Kidney (tissue), 13 donors: ENCODE measurements at regions not wholly inside any gene's neighbourhood (a gene's known extent, or its start where the extent isn't known, plus 50 kb on each side); places are given as distances from the start of the nearest gene placed in this dataset.
"Not testable (repeated sequence)": the region's sequence is repeated elsewhere in the genome, so short reads cannot be mapped to it uniquely, and the experiment has no call there.

Experiments used
- DNase-seq, 5 donors: peaks; one replicate each; pipeline ENCODE4 v3.0.0-alpha.2; 2013 to 2020
- FAIRE-seq: peaks from 2 replicates; lab custom pipeline; 2012; peaks lifted over from hg19 to GRCh38; lab: Jason Lieb, UNC
- H3K27ac ChIP-seq, 2 donors: one replicate each; pipeline ENCODE4 v1.7.0; 2013; ENCODE audit warnings: low read depth in 2 of 2, low read length in 2 of 2, inconsistent platforms in 1 of 2
- H3K27me3 ChIP-seq: one replicate; pipeline ENCODE4 v1.7.1; 2013; ENCODE audit warnings: low read length, inconsistent platforms; ENCODE audit not compliant: control insufficient read depth, insufficient read depth
- H3K36me3 ChIP-seq, 3 donors: one replicate each; pipeline versions ENCODE4 v1.7.0 to v1.7.1; 2013; ENCODE audit warnings: low read length in 3 of 3, control low read depth in 1 of 3, inconsistent platforms in 1 of 3; ENCODE audit not compliant: insufficient read depth in 3 of 3, control insufficient read depth in 2 of 3
- H3K4me1 ChIP-seq, 3 donors: one replicate each; pipeline versions ENCODE4 v1.7.0 to v1.7.1; 2013; ENCODE audit warnings: low read length in 3 of 3, inconsistent platforms in 1 of 3, low read depth in 1 of 3; ENCODE audit not compliant: control insufficient read depth in 2 of 3, insufficient read depth in 2 of 3
- H3K4me3 ChIP-seq, 3 donors: one replicate each; pipeline versions ENCODE4 v1.7.0 to v1.8.1; 2013; ENCODE audit warnings: low read length in 3 of 3, control low read depth in 1 of 3, inconsistent platforms in 1 of 3
- H3K9ac ChIP-seq, 3 donors: one replicate each; pipeline versions ENCODE4 v1.7.0 to v1.7.1; 2013; ENCODE audit warnings: low read length in 3 of 3, control low read depth in 1 of 3, inconsistent platforms in 1 of 3
- H3K9me3 ChIP-seq, 3 donors: one replicate each; pipeline versions ENCODE4 v1.7.0 to v1.7.1; 2013; ENCODE audit warnings: low read length in 3 of 3, control low read depth in 1 of 3, inconsistent platforms in 1 of 3; ENCODE audit not compliant: control insufficient read depth in 2 of 3, insufficient read depth in 1 of 3
- CTCF ChIP-seq: IDR thresholded peaks from 3 replicates; pipeline ENCODE4 v1.5.1; 2012; ENCODE audit warnings: mild to moderate bottlenecking, moderate library complexity, borderline replicate concordance; ENCODE audit not compliant: insufficient read depth; ENCODE audit errors: extremely low read depth
- intact Hi-C: fragments of 100-400 bp; cut with DNase I; formaldehyde crosslinking; loops from one replicate; pipeline ENCODE4 v1.11.1; 2022
- donor health status: control.
- donor health status: control.
- donor health status: control.
- donor health status: control.
- donor health status: control.
- donor health status: DM: yes; HTN: yes; CAD: no.
- donor health status: Normal renal cell carcinoma (clear cell type).

- no peaks in the 10 kb centered on the region for H3K27me3 ChIP-seq
- no peaks in the 10 kb centered on the region for H3K36me3 ChIP-seq
- no peaks in the 10 kb centered on the region for H3K9me3 ChIP-seq
- intact Hi-C loops = no loop called here
- H3K4me3 ChIP-seq = no peak overlapping the region
- FAIRE-seq (no peak), DNase-seq (no peak)
- H3K27ac ChIP-seq = no peak overlapping the region
- no peak for TF ChIP-seq CTCF
- no peaks in the 10 kb centered on the region for H3K4me1 ChIP-seq
- H3K9ac ChIP-seq = no peak overlapping the region
These were observed 841.6 kb downstream of the RAPGEF2 start for GRCh38 chr4:159944477-159944876.

GRCh38 chr4:159946983-159947615 lies 844.2 kb downstream of the RAPGEF2 start:
- FAIRE-seq = peak; percentile 17
- DNase-seq = peak in 2 of 5 donors; percentile 82 to 85
- Histone ChIP-seq H3K27ac (no peak overlapping the region), H3K9ac (no peak overlapping the region), H3K9me3 (no peaks in the 10 kb centered on the region), H3K36me3 (no peaks in the 10 kb centered on the region), H3K27me3 (no peaks in the 10 kb centered on the region), H3K4me1 (no peaks in the 10 kb centered on the region), H3K4me3 (peak overlapping the region in 1 of 3 donors; percentile 11)
- peak; percentile 52 for TF ChIP-seq CTCF
- intact Hi-C loops = no loop called here

GRCh38 chr4:159950707-159951106 lies 847.8 kb downstream of the RAPGEF2 start:
- DNase-seq (no peak), FAIRE-seq (no peak)
- Histone ChIP-seq H3K4me3 (no peak overlapping the region), H3K4me1 (no peaks in the 10 kb centered on the region), H3K9me3 (no peaks in the 10 kb centered on the region), H3K9ac (no peak overlapping the region), H3K27me3 (no peaks in the 10 kb centered on the region), H3K36me3 (no peaks in the 10 kb centered on the region), H3K27ac (no peak overlapping the region)
- intact Hi-C loops = no loop called here
- no peak for TF ChIP-seq CTCF

- H3K9ac ChIP-seq = no peak overlapping the region
- TF ChIP-seq CTCF = no peak
- FAIRE-seq = no peak
- no peaks in the 10 kb centered on the region for H3K27me3 ChIP-seq
- no peaks in the 10 kb centered on the region for H3K9me3 ChIP-seq
- intact Hi-C loops = no loop called here
- no peak overlapping the region for H3K27ac ChIP-seq
- no peak overlapping the region for H3K4me3 ChIP-seq
- H3K36me3 ChIP-seq = no peaks in the 10 kb centered on the region
- no peak for DNase-seq
- no peaks in the 10 kb centered on the region for H3K4me1 ChIP-seq
These were observed 863.9 kb downstream of the RAPGEF2 start for GRCh38 chr4:159966746-159967145.

GRCh38 chr4:159976871-159977482 lies 874.1 kb downstream of the RAPGEF2 start:
- H3K36me3 ChIP-seq, H3K9ac ChIP-seq, intact Hi-C loops, H3K27me3 ChIP-seq, FAIRE-seq, H3K27ac ChIP-seq, H3K4me1 ChIP-seq, H3K4me3 ChIP-seq, H3K9me3 ChIP-seq: not testable (repeated sequence)
- peak in 1 of 5 donors; percentile 4 for DNase-seq
